HEK293T (cell line): ENCODE measurements at regions not wholly inside any gene's neighbourhood (a gene's known extent, or its start where the extent isn't known, plus 50 kb on each side); places are given as distances from the start of the nearest gene placed in this dataset.

Experiments
- CTCF ChIA-PET: fragments of 350-600 bp; formaldehyde crosslinking; extraction: SDS; loops from one replicate; lab custom pipeline; 2021; ENCODE audit warnings: antibody characterized with exemption, inconsistent platforms; lab: Yijun Ruan, JAX
- POLR2A ChIA-PET: fragments of 350-600 bp; formaldehyde crosslinking; extraction: SDS; loops from one replicate; lab custom pipeline; 2020; ENCODE audit warnings: antibody characterized with exemption, inconsistent platforms; lab: Yijun Ruan, JAX
- DNase-seq: peaks from one replicate; pipeline ENCODE4 v3.0.0; 2012; ENCODE audit warnings: mixed read lengths; ENCODE audit errors: extremely low spot score
- ARNT ChIP-seq: fragments of 450-650 bp; IDR thresholded peaks from 2 replicates; pipeline ENCODE4 v1.6.1; 2017; ENCODE audit warnings: mild to moderate bottlenecking
- BHLHE40 ChIP-seq: fragments of 450-650 bp; IDR thresholded peaks from 2 replicates; pipeline ENCODE4 v1.6.1; 2016; ENCODE audit warnings: mild to moderate bottlenecking, moderate library complexity, borderline replicate concordance
- CTBP1 ChIP-seq: fragments of 450-650 bp; IDR thresholded peaks from 2 replicates; pipeline ENCODE4 v1.6.1; 2016; ENCODE audit warnings: borderline replicate concordance
- ELF4 ChIP-seq: fragments of 450-650 bp; IDR thresholded peaks from 2 replicates; pipeline ENCODE4 v1.6.1; 2017; ENCODE audit warnings: antibody characterized with exemption
- FOXA1 ChIP-seq: fragments of 450-650 bp; IDR thresholded peaks from 2 replicates; pipeline ENCODE4 v1.6.1; 2016; ENCODE audit warnings: mild to moderate bottlenecking
- FOXK2 ChIP-seq: fragments of 450-650 bp; IDR thresholded peaks from 2 replicates; pipeline ENCODE4 v1.6.1; 2016; ENCODE audit warnings: mild to moderate bottlenecking
- FOXM1 ChIP-seq: fragments of 450-650 bp; IDR thresholded peaks from 2 replicates; pipeline ENCODE4 v1.6.1; 2017; ENCODE audit warnings: mild to moderate bottlenecking, borderline replicate concordance
- HDGF ChIP-seq: fragments of 450-650 bp; IDR thresholded peaks from 2 replicates; pipeline ENCODE4 v1.6.1; 2017; ENCODE audit warnings: antibody characterized with exemption, borderline replicate concordance
- L3MBTL2 ChIP-seq: fragments of 450-650 bp; conservative IDR thresholded peaks from 2 replicates; pipeline ENCODE4 v1.6.1; 2016; ENCODE audit warnings: mild to moderate bottlenecking
- LEF1 ChIP-seq: fragments of 450-650 bp; IDR thresholded peaks from 2 replicates; pipeline ENCODE4 v1.6.1; 2017; ENCODE audit warnings: mild to moderate bottlenecking, borderline replicate concordance
- NFRKB ChIP-seq: fragments of 450-650 bp; IDR thresholded peaks from 2 replicates; pipeline ENCODE4 v1.6.1; 2016; ENCODE audit warnings: mild to moderate bottlenecking, moderate library complexity
- PKNOX1 ChIP-seq: fragments of 450-650 bp; IDR thresholded peaks from 2 replicates; pipeline ENCODE4 v1.6.1; 2016
- SP1 ChIP-seq: fragments of 450-650 bp; IDR thresholded peaks from 2 replicates; pipeline ENCODE4 v1.6.1; 2017
- SUZ12 ChIP-seq: fragments of 450-650 bp; IDR thresholded peaks from 2 replicates; pipeline ENCODE4 v1.6.1; 2016; ENCODE audit warnings: mild to moderate bottlenecking
- TARDBP ChIP-seq: fragments of 450-650 bp; IDR thresholded peaks from 2 replicates; pipeline ENCODE4 v1.6.1; 2016
- ZNF384 ChIP-seq: fragments of 450-650 bp; IDR thresholded peaks from 2 replicates; pipeline ENCODE4 v1.6.1; 2016

- ChIA-PET CTCF (interaction anchor here (0.7 kb wide), 1 partner anchor 975 kb away, joined by 3 read pairs; no protein-coding TSS in a partner anchor), POLR2A (no interaction called here)
- no peak for TF ChIP-seq FOXA1
- TF ChIP-seq L3MBTL2: no peak
- no peak for TF ChIP-seq HDGF
- TF ChIP-seq FOXK2: no peak
- no peak for TF ChIP-seq ELF4
- TF ChIP-seq NFRKB: no peak
- no peak for TF ChIP-seq TARDBP
- no peak for TF ChIP-seq PKNOX1
- TF ChIP-seq FOXM1: no peak
- TF ChIP-seq SUZ12: no peak
- TF ChIP-seq ARNT: no peak
- no peak for TF ChIP-seq CTBP1
- no peak for TF ChIP-seq SP1
- no peak for DNase-seq
Observed at GRCh38 chr13:87903553-87903952, 232.4 kb downstream of the SLITRK5 start.

- CTCF ChIA-PET: no interaction called here
- TF ChIP-seq TARDBP (no peak), LEF1 (no peak), BHLHE40 (no peak), ARNT (no peak), SP1 (no peak), CTBP1 (no peak)
- POLR2A ChIA-PET: interaction anchor here (1.0 kb wide), 1 partner anchor 9 kb away, joined by 4 read pairs; no protein-coding TSS in a partner anchor
- DNase-seq: no peak
Observed at GRCh38 chr13:87906411-87906810, 235.2 kb downstream of the SLITRK5 start.

GRCh38 chr13:87907202-87907601 is 236.0 kb downstream of the SLITRK5 start:
- DNase-seq: no peak
- CTCF ChIA-PET: no interaction called here
- POLR2A ChIA-PET: interaction anchor here (1.0 kb wide), 1 partner anchor 8 kb away, joined by 4 read pairs; no protein-coding TSS in a partner anchor
- TF ChIP-seq SUZ12 (no peak), FOXK2 (no peak), BHLHE40 (no peak), FOXA1 (no peak)

GRCh38 chr13:87919956-87920355 is 248.8 kb downstream of the SLITRK5 start:
- ChIA-PET POLR2A (no interaction called here), CTCF (no interaction called here)
- no peak for DNase-seq

GRCh38 chr13:87923753-87924152 is 252.6 kb downstream of the SLITRK5 start:
- ChIA-PET POLR2A (no interaction called here), CTCF (interaction anchor here (0.6 kb wide), 1 partner anchor 11 kb away, joined by 3 read pairs; no protein-coding TSS in a partner anchor)
- peak; percentile 23 for DNase-seq
- TF ChIP-seq PKNOX1: peak; percentile 86
- no peak for TF ChIP-seq ARNT
- TF ChIP-seq ELF4: no peak

More at GRCh38 chr13:87919956-87920355, 248.8 kb downstream of the SLITRK5 start:
- TF ChIP-seq LEF1 (no peak), TARDBP (no peak), L3MBTL2 (no peak), SP1 (no peak), FOXM1 (no peak), ARNT (no peak), ELF4 (no peak), CTBP1 (no peak), BHLHE40 (no peak), ZNF384 (no peak), FOXK2 (no peak)

- TF ChIP-seq L3MBTL2 (no peak), NFRKB (no peak), SP1 (no peak), LEF1 (no peak), CTBP1 (no peak), PKNOX1 (no peak)
- DNase-seq: no peak
- ChIA-PET POLR2A (no interaction called here), CTCF (no interaction called here)
Observed at GRCh38 chr13:87925006-87925405, 253.8 kb downstream of the SLITRK5 start.

- POLR2A ChIA-PET: no interaction called here
- TF ChIP-seq SUZ12: no peak
- TF ChIP-seq ELF4: no peak
- no peak for TF ChIP-seq ZNF384
- no peak for TF ChIP-seq PKNOX1
- TF ChIP-seq CTBP1: no peak
- TF ChIP-seq L3MBTL2: no peak
- TF ChIP-seq SP1: no peak
- no peak for TF ChIP-seq FOXA1
- TF ChIP-seq NFRKB: no peak
- TF ChIP-seq BHLHE40: no peak
- no peak for DNase-seq
- CTCF ChIA-PET: no interaction called here
Observed at GRCh38 chr13:87940776-87941175, 269.6 kb downstream of the SLITRK5 start.
